Thymus (tissue), 11 donors: ENCODE measurements at regions not wholly inside any gene's neighbourhood (a gene's known extent, or its start where the extent isn't known, plus 50 kb on each side); places are given as distances from the start of the nearest gene placed in this dataset.

Source experiments
- DNase-seq, 9 donors: peaks; one replicate each; pipeline ENCODE4 v3.0.0-alpha.2; 2013; ENCODE audit warnings: low spot score in 9 of 9, low read depth in 6 of 9, missing footprints in 1 of 9
- H3K27ac ChIP-seq, 2 donors: one replicate each; pipeline ENCODE4 v1.5.1; 2013; ENCODE audit warnings: control low read depth in 1 of 2, low read depth in 1 of 2, low read length in 1 of 2, mild to moderate bottlenecking in 1 of 2, moderate library complexity in 1 of 2
- H3K27me3 ChIP-seq, 2 donors: one replicate each; pipeline ENCODE4 v1.5.1; 2013; ENCODE audit warnings: low read length in 1 of 2; ENCODE audit not compliant: control insufficient read depth in 2 of 2, insufficient read depth in 1 of 2
- H3K36me3 ChIP-seq, 2 donors: one replicate each; pipeline ENCODE4 v1.5.1; 2013; ENCODE audit warnings: low read length in 1 of 2, mild to moderate bottlenecking in 1 of 2, moderate library complexity in 1 of 2; ENCODE audit not compliant: control insufficient read depth in 2 of 2, insufficient read depth in 2 of 2
- H3K4me1 ChIP-seq, 2 donors: one replicate each; pipeline ENCODE4 v1.5.1; 2013; ENCODE audit warnings: low read length in 2 of 2; ENCODE audit not compliant: control insufficient read depth in 2 of 2, insufficient read depth in 2 of 2
- H3K4me3 ChIP-seq, 2 donors: one replicate each; pipeline ENCODE4 v1.5.1; 2013; ENCODE audit warnings: low read length in 2 of 2, control low read depth in 1 of 2, mild to moderate bottlenecking in 1 of 2
- H3K9me3 ChIP-seq, 2 donors: one replicate each; pipeline ENCODE4 v1.5.1; 2013; ENCODE audit warnings: low read length in 1 of 2, mild to moderate bottlenecking in 1 of 2; ENCODE audit not compliant: control insufficient read depth in 2 of 2, insufficient read depth in 1 of 2
- WGBS: extraction: QIAGEN DNeasy Blood & Tissue Kit; methylation state at CpG from one replicate; pipeline ENCODE4 v1.1.7; 2013; 5-methylcytosine and 5-hydroxymethylcytosine counted together
- donor health status: healthy.

GRCh38 chr2:41879235-41879916, 168.4 kb upstream of the PKDCC start:
- WGBS = 5% methylated on average over 10 of the region's 10 CpGs
- H3K36me3 ChIP-seq = no peaks in the 10 kb centered on the region
- H3K27ac ChIP-seq = peak overlapping the region; percentile 2 to 62
- H3K4me1 ChIP-seq = peaks cover 31 to 34% of the 10 kb centered on the region in 2 donors
- H3K27me3 ChIP-seq = no peaks in the 10 kb centered on the region
- DNase-seq = peak in 4 of 9 donors; percentile 42 to 78 (median 56)
- no peaks in the 10 kb centered on the region for H3K9me3 ChIP-seq
- H3K4me3 ChIP-seq = no peak overlapping the region

GRCh38 chr2:41880561-41881243, 167.1 kb upstream of the PKDCC start:
- no peak overlapping the region for H3K4me3 ChIP-seq
- 95% methylated on average over 3 of the region's 3 CpGs for WGBS
- DNase-seq = no peak
- no peaks in the 10 kb centered on the region for H3K36me3 ChIP-seq
- H3K9me3 ChIP-seq = no peaks in the 10 kb centered on the region
- no peak overlapping the region for H3K27ac ChIP-seq
- no peaks in the 10 kb centered on the region for H3K27me3 ChIP-seq
- H3K4me1 ChIP-seq = peaks cover 31 to 34% of the 10 kb centered on the region in 2 donors

DNA sequence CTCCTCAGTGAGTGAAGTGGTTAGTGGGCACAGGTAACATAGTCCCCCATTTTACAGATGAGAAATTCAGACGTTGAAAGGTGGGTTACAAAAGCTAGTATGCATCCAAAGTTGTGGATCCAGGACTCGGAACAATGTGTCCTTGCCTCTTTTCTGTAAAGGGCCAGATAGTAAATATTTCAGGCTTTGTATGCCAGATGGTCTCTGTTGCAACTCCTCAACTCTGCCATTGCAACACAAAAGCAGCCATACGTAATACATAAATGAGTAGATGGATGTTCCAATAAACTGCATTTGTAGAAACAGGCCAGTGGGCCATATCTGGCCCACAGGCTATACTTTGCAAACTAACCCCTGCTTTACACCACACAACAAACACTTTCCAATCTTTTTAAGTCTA, 166.6 kb upstream of the PKDCC start:
- H3K4me3 ChIP-seq = no peak overlapping the region
- H3K27me3 ChIP-seq = no peaks in the 10 kb centered on the region
- no peak overlapping the region for H3K27ac ChIP-seq
- no peak for DNase-seq
- peaks cover 31 to 34% of the 10 kb centered on the region in 2 donors for H3K4me1 ChIP-seq
- WGBS = 95% methylated on average over 3 of the region's 3 CpGs
- H3K9me3 ChIP-seq = no peaks in the 10 kb centered on the region
- H3K36me3 ChIP-seq = no peaks in the 10 kb centered on the region

DNA sequence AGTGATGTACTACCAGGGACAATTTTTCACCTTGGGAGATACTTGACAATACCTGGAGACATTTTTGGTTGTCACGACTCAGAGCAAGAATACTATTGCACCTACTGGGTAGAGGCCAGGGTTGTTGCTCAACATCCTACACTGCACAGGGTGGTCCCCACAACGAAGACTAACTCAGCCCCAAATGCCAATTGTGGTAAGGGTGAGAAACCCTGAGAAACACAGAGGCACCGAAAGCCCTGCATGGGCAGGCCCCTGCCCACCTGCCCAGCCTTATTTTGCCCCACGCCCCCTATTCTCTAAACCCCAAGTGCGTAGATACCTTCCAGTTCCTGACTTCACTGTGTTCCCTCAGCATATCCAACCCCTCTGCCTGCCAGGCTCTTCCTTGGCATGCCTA, 163.1 kb upstream of the PKDCC start:
- Histone ChIP-seq H3K27me3 (peaks cover 0 to 2% of the 10 kb centered on the region in 2 donors), H3K4me3 (no peak overlapping the region), H3K36me3 (no peaks in the 10 kb centered on the region), H3K27ac (no peak overlapping the region), H3K4me1 (peaks cover 11 to 15% of the 10 kb centered on the region in 2 donors), H3K9me3 (no peaks in the 10 kb centered on the region)
- 90% methylated on average over 5 of the region's 5 CpGs for WGBS
- no peak for DNase-seq

- H3K36me3 ChIP-seq = no peaks in the 10 kb centered on the region
- no peak overlapping the region for H3K4me3 ChIP-seq
- H3K27ac ChIP-seq = no peak overlapping the region
- peaks cover 0 to 6% of the 10 kb centered on the region in 2 donors for H3K4me1 ChIP-seq
- 98% methylated on average over 2 of the region's 2 CpGs for WGBS
- peaks cover 0 to 6% of the 10 kb centered on the region in 2 donors for H3K27me3 ChIP-seq
- DNase-seq = no peak
- no peaks in the 10 kb centered on the region for H3K9me3 ChIP-seq
Measured at GRCh38 chr2:41886145-41886664, 161.6 kb upstream of the PKDCC start.

GRCh38 chr2:41886757-41887156, 161.1 kb upstream of the PKDCC start:
- WGBS = 95% methylated on average over 2 of the region's 2 CpGs
- H3K27ac ChIP-seq = no peak overlapping the region
- DNase-seq = no peak

GRCh38 chr2:41890341-41890740, 157.5 kb upstream of the PKDCC start:
- H3K4me1 ChIP-seq = peaks cover 3 to 25% of the 10 kb centered on the region in 2 donors
- no peaks in the 10 kb centered on the region for H3K36me3 ChIP-seq
- peaks cover 0 to 6% of the 10 kb centered on the region in 2 donors for H3K27me3 ChIP-seq
- 96% methylated on average over 3 of the region's 3 CpGs for WGBS
- H3K27ac ChIP-seq = no peak overlapping the region
- no peak for DNase-seq
- H3K9me3 ChIP-seq = no peaks in the 10 kb centered on the region
- no peak overlapping the region for H3K4me3 ChIP-seq

More at GRCh38 chr2:41886757-41887156, 161.1 kb upstream of the PKDCC start:
- H3K9me3 ChIP-seq = no peaks in the 10 kb centered on the region
- peaks cover 0 to 4% of the 10 kb centered on the region in 2 donors for H3K4me1 ChIP-seq
- no peaks in the 10 kb centered on the region for H3K36me3 ChIP-seq
- peaks cover 0 to 6% of the 10 kb centered on the region in 2 donors for H3K27me3 ChIP-seq
- H3K4me3 ChIP-seq = no peak overlapping the region

GRCh38 chr2:41892476-41892875, 155.3 kb upstream of the PKDCC start:
- WGBS = 82% methylated on average over 4 of the region's 4 CpGs
- H3K9me3 ChIP-seq = no peaks in the 10 kb centered on the region
- no peak overlapping the region for H3K27ac ChIP-seq
- H3K4me3 ChIP-seq = no peak overlapping the region
- H3K27me3 ChIP-seq = peaks cover 0 to 6% of the 10 kb centered on the region in 2 donors
- DNase-seq = no peak
- H3K36me3 ChIP-seq = no peaks in the 10 kb centered on the region
- H3K4me1 ChIP-seq = peaks cover 23 to 47% of the 10 kb centered on the region in 2 donors
